NCI-H1105 treated with DMSO at 0.1 percent for 48 hours (cell line): ENCODE measurements at regions not wholly inside any gene's neighbourhood (a gene's known extent, or its start where the extent isn't known, plus 50 kb on each side); places are given as distances from the start of the nearest gene placed in this dataset.

ENCODE experiments used
- DNase-seq: peaks from one replicate; lab custom pipeline; 2025; lab: John Stamatoyannopoulos, UW

DNA sequence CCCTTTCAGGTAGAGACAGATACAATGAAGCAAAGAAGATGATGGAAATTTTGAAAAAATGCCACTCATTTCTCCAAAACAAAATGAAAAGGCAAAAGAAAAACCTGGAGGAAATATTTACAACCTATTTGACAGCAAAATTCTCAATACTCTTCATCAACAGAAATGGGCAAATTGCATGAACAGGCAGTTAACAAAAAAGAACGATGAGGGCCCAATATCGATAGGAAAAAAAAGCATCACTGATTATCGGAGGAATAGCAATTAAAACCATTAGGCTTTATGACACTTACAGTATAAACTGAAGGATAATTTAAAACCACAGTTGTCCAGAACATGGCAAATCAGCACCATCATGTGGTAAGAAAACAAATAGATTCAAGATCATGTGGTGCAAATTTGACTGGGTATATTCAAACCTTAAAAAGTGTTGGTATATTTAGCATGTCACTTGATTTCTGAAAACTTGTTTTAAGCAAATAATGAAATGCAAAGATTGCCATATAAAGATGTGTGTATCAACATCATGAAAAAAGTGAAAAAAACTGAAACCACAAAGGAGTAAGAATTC lies 222.9 kb downstream of the BRD1 start:
- no peak for DNase-seq

DNA sequence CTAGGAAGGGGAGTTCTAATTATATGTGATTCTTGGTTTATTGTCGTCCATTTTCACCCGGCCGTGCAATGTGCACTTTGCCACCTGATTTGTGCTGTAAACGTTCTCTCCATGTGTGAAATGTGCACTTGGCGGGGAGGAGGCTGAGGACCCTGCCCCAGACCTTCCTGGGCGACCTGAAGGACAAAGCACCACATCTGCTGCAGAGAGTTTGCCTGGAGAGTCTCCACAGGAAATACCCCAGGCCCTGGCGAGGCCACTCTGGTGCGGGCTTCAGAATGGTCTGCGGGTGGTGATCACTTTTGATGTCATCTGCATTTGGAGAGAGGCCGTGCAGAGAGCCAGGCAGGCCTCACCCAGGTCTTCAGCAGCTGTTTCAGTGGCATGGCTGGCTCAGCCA lies 224.7 kb downstream of the BRD1 start:
- no peak for DNase-seq

DNA sequence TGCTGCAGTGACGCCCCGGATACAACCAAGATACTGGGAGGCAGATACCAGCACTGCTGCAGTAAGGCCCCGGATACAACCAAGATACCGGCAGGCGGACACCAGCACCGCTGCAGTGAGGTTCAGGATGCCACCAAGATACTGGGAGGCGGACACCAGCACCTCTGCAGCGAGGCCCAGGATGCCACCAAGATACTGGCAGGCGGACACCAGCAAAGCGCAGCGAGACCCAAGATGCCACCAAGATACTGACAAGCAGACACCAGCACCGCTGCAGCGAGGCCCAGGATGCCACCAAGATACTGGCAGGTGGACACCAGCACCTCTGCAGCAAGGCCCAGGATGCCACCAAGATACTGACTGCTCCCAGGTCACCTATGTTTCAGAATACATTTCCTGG lies 225.2 kb downstream of the BRD1 start:
- no peak for DNase-seq

DNA sequence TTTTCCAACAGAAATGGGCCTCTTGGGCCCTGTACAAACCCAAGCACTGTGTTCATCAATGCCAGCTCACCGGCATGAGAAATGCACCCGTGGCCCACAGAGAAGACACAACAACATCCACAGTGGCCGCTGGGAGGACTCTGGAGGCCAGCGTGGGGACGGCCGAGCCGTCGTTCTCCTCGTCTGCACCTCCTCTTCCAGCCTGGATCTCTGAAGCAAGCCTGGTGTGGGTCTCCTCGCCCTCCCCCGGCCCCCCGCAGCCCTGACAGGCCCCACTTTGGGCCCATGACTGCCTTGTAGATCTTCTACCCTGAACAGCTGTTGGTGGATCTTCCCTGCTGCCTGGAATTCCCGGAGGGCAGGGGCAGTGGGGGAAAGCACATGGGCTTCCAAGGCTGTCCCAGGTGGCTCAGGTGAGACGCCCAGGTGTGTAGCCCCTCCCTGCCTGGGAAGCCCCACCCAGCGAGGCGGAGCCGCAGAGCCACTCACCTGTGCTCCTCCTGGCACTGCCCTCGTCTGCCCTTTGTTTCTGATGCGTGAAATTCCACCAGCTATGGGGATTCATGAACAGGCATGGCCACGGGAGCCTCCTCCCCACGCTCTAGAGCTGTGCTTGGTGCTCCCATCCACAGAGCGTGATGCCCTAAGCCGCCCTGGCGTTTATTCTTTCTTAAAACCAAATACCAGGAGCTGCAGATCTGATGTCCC lies 225.9 kb downstream of the BRD1 start:
- DNase-seq, result no peak

DNA sequence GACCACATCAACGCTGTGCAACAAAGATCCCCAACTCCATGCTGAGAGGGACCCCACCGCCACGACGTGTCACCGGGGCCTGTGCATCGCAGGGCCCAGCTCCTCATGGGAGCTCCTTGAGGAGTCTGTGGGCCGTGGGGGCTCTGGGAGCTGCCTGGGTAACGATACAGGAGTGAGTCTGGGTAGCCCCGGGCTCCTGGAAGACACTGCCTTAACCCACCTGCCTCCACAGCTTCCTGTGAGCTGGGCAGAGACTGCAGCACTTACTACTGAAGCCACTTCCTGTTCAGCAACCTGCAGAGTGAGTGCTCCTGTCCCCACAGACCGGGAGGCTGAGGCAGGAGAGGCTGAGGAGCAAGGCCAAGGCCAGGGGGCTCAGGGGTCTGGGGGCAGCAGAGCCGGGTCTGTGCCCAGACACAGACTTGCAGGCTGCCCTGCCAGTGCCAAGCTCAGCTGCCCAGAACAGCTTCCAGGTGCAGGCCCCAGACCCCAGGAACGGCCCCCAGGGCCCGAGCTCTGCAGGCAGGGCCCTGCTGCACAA lies 226.7 kb downstream of the BRD1 start:
- DNase-seq, result no peak

DNA sequence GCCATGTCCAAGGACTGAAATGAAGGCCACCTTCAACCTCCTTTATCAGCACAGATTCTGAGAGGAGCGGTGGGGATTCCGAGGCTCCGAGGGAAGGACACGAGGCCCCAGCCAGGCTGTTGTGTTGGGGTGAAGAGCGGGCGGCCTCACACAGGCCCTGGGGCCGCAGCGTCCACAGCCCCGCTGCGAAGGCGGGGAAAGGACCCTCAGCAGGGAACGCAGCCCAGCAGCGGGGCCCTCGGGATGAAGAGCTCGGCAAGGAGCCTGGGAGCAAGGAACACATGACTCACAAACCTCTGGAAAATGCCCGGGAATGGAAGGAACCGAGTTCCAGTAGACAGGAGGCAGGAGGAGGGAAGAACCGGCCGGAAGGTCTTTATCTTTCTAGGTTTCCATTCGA lies 227.2 kb downstream of the BRD1 start:
- DNase-seq, result no peak

DNA sequence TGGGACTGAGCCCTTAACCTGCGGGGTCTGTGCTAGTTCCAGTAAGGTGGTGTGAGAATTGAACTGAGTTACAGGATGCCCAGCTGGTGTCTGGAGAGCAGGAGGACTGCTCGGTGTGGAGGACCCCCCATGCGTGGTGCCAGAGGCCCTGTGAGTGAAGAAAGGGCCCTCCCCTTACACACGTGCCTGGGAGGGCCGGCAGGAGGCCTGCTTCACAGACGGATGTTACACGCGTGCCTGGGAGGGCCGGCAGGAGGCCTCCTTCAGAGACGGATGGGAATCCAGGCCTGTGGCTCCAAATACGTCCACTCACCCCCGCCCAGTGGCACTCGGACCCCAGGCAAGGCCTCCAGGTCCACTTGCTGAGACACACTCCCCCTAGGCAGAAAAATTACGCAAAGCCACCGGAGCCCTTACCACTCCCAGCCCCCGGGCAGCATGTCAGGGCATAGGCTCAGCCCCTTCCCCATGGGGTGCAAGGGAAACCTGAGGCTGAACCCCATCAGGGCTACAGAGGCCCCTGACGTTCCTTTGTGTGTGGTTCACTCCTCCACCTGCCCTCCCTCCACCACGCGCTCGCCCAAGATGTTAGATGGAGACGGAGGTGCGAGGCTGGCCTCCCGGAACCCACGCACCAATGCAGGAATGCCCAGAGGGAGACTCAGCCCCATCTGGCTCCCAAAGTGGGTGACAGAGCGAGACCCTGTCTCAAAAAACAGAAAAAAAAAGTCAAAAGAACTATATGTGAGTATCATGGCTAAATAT lies 227.8 kb downstream of the BRD1 start:
- no peak for DNase-seq

DNA sequence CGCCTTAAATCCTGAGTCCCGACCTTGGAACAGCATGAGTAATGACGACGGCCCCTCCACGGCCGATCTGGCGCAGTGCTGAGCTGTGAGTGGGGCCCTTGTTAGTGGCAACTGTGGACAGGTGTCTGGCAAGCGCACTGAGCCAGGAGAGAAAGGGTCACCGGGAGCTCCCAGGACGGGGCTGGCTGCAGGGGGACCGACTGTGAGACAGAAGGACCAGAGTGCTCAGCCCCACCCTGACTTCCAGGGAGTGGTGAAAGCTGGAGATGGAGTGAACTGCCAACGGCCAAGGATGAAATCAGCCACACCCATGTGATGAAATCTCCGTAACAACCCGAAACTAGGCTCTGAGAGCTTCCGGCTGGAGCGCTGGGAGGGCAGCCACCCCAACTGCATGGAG lies 228.6 kb downstream of the BRD1 start:
- no peak for DNase-seq

DNA sequence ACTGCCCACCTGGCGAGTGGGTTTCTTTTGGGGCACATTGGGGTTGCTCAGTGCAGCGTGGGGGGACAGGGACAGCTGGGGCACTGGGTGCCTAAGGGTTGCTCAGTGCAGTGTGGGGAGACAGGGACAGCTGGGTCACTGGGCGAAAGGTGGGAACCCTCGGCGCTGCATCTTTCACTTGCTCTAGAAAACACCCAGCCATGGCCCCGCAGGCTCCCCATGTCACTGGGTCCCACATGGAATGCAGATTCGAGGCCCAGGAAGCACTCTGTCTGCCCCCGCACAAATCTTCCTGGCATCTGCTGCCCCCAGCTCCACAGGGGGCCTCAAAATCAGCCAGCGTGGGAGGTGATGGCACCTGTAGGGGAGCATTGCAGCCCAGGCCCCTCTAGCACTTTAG lies 229.3 kb downstream of the BRD1 start:
- DNase-seq, result no peak

DNA sequence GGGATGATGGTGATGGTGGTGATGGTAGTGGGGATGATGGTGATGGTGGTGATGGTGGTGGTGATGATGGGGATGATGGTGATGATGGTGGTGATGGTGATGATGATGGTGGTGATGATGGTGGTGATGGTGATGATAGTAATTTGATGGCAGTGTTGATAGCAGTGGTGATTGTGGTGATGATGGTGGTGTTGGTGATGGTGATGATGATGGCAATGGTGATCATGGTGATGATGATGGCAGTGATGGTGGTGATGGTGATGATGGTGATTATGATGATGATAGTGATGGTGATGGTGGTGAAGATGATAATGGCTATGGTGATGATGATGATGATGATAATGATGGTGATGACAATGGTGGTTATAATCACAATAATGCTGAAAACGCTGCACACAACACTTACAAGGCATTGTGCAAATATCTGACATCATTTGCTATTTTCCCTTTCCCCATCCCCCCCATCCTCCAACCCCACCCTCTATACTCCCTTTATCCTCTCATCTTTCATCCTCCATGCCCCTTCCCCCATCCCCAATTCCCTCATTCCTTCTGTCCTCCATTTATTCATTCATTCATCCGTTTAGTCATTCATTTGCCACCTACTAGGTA lies 230.1 kb downstream of the BRD1 start:
- no peak for DNase-seq

DNA sequence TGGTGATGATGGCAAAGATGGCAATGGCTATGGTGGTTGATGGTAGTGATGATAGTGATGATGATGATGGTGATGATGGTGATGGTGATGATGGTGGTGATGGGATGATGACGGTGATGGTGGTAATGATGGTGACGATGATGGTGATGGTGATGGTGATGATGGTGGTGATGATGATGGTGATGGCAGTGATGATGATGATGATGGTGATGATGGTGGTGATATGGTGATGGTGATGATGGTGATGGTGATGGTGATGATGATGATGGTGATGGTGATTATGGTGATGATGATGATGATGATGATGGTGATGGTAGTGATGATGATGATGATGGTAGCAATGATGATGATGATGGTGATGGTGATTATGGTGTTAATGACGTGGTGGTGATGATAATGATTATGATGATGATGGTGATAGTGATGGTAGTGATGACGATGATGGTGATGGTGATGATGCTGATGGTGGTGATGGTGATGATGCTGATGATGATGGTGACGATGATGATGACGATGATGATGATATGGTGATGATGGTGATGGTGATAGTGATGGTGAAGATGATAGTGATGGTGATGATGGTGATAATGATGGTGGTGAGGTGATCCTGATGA lies 232.1 kb downstream of the BRD1 start:
- DNase-seq, result no peak

DNA sequence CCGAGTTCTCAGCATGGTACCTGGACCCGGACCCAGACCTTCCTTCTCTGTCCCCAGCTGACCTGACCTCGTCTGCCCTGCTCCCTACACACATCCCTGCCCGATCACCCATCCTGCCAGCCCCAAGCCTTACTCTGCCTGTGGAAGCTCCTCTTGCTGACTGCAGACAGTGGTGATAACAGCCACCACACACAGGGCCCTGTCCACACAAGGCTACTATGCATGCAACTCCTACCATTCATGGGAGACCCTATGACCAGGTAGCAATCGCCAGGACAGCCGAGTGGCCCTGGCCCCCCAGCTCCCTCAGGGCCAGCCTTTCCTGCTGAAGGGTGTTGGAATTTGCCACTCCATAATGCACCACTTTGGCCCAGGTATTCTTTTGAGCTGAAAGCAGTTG lies 233.6 kb downstream of the BRD1 start:
- no peak for DNase-seq

DNA sequence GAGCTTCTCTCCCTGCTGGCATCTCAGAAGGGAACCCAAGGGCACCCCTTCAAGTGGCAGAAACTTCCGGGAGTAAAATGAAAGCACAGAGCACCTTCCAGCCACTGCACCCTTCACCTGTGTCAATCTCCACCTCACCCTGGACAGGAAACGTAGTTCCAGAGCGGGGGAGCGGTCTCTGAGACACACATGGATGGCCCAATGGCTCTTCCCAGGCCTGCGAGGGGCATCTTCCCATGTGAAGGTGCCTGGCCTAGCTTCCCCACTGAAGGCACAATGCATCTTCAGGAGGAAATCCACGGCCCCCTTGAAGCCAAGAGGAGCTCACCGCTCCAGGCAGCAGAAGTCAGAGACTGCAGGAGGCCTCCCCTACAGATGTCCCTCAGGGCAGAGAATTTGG lies 234.2 kb downstream of the BRD1 start:
- no peak for DNase-seq

DNA sequence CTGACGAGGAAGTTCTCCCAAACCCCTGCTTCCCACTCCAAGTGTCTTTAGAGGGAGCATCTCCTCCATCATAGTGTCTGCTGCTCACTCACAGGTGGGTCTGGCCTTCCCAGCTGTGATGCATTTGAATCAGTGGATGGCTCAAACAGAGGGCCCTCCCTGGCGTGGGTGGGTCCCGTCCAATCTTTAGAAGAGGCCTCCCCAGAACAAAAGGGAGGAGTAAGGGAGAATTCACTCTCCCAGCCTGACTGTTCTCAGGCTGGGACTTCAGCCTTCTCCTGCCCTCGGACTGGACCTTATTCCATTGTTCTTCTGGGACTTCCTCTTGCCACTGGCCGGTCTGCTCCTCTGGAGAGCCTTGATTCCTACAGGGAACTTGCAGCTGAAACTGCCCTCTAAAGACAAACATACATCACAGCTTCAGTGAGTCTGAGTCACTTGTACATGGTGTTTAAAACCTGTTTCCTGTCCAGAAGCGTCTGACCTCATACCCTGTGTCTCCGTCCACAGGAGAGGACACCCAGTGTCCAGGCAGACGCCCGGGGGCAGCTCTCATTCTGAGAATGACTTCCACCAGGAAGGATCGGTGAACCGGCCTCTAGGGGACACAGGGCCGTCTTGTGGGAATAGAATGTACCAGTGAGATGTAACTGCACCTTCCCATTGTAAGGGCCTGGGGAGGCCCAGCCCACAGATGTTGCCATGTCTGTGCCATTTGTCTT lies 234.7 kb downstream of the BRD1 start:
- no peak for DNase-seq

DNA sequence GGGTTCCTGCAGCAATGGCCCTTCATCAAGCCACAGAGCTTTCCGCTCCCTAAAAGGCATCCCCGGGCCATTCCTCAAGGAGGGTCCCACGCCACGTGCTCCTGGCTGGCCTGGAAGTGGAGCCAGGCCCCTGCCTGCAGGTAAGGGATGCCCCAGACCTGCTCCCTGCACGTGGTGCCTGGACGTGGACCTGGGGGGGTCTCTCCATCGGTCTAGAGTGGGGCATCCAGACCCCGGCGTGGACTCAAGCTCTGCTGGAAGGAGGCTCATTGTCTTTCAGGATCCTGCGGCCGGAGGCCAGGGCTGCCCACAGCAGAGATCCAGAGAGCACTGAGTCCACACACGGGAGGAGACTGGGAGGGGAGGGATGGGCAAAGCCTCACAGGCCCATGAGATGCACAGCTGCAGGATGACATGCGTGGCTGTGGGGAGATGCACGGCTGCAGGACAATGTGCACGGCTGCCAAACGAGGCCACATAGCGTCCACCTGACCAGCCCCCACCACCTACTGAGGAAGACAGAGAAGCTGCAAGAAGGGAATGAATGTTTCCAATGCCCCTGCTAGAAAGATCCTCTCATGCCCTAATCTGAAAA lies 236.7 kb downstream of the BRD1 start:
- no peak for DNase-seq

DNA sequence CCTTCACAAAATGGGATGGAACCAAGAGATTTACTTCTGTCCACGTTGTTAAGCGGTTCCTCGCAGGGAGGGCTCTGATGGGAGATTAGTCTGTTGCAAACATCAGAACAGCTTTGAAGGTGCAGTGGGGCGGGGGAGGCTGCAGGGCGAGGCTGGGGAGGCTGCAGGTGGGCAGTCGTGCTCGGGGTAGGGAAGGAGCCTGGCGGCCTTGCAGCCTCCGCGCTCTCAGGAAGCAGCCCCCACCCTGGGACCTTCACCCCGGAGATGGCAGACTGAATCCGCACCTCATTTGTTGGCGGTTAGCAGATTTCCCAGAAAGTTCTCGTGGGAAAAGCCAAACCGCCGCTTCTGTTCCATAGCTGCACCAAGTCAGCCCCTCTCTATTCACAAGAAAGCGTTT lies 237.3 kb downstream of the BRD1 start:
- no peak for DNase-seq

DNA sequence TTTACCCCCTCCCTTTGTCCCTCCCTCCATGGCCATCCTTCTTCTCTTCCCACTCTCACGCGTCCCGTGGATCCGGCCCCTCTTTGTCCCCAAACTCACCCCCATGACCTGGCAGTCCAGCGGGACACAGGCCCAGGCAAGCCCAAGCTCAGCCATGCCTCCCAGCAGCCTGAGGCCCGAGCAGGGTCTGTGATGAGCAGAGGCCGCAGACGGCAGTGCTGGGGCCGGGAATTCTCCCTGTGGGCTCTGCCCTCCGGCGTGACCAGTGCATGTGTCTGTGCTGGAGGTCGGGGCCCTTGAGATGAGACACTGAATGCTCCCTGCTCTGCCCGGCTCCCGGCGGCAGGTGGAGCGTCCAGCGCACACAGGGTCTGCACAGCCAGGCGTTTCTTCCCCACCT lies 237.9 kb downstream of the BRD1 start:
- DNase-seq, result no peak

DNA sequence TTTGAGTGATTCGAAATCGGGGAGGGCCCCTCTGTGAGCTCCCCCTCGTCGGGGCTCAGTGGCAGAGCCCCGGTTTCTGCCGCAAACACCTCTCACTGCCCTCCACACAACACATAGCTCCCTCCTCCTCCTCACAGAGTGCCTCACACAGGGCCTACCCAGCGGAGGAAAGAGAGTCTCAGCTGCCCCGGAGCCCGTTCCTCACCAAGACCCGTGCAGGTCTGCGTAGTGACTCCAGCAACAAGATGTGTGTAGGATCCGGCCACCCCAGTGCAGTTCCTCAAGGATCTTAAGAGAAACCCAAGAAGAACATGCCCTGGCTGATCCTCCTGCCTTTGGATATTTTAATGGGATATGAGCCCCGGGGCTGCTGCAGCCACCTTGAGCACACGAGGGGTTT lies 238.4 kb downstream of the BRD1 start:
- DNase-seq, result no peak

DNA sequence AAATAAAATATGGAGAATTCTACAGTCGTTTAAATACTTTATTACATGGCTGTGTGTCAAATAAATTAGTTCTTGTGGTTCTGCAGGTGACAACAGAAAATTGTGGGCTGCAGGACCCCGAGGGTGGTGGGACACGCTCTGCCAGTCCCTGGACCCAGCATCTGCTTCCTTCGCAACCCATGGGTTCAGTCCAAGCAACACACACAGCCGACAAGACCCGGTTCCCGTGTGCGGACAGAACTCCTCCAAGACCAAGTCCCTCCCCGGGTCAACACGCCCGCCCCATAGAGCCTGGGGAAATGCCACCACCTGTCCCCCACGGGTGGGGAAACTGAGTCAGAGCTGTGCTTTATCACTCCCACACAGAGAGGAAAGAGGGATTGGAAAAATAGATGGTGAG lies 238.9 kb downstream of the BRD1 start:
- DNase-seq, result no peak

DNA sequence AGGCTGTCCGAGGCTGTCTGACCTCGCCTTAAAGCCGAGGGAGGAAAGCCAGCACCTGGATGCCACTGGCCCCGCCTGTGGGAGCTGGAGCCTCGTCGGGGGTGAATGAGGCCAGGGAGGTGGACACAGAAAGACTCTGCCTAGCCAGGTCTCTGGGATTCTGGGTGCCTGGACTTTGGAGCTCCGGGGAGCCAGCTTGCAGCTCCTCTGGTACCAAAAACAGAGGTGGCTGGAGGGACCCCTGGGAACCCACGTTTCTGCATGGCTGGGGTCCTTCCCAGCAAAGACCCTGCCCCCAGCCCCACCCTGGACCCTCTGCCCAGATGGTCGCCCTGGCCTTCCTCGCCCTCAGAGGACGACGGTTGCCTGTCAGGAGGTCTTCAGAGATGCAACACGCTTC lies 239.7 kb downstream of the BRD1 start:
- DNase-seq, result no peak

DNA sequence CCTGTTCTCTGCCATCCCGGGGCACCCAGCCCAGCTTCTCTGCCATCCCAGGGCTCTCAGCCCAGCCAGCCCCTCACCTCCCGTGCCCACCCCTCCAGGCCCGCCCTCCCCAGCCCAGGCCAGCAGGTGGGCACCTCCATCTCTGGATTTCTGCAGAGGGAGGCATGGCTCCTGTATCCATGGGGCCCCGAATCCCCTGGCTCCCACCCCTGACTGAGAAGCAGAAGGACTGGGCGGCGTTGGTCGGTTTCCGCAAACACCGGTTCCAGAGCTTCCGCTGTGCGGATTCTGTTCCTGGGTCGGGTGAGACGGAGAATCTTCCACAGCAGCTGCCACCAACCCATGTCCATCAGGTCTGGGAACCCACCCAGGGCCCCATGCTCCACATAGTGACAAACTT lies 240.3 kb downstream of the BRD1 start:
- DNase-seq, result no peak
